ENCODE measurements at regions not wholly inside any gene's neighbourhood (a gene's known extent, or its start where the extent isn't known, plus 50 kb on each side); places are given as distances from the start of the nearest gene placed in this dataset.
"Not testable (repeated sequence)": the region's sequence is repeated elsewhere in the genome, so short reads cannot be mapped to it uniquely, and the experiment has no call there.

DNA sequence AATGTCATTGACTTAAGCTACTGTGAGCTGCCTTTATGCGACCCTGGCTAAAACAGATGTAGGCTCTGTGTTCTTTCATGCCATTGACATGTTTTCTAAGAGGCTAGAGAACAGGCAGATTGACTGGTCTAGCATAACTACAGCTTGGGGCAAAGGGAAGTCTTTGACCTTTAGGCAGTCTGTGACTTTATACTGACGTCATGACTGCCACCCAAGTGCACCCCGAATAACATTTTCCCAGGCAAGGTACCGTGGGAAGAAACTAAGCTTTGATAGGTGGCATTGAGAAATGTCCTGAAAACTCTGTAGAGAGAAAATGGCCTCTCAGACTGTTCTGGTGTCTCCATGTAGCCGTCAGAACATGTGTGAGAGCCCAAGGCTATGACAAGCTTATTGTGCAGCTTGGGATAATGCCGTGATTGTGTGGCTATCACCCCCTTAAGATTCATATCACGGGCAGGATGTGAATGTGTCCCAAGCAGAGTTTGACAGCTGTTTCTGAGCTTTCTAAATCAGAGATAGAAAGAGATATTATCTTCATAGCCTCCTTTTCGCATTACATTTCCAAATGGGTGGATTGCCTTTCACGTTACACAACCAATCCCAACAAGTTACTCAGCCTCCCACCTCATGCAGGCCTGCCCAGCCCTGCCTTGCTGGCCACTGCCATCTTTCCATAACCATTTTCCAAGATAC lies 672.2 kb upstream of the ACVR2A start:
- DNase-seq = no peak

DNA sequence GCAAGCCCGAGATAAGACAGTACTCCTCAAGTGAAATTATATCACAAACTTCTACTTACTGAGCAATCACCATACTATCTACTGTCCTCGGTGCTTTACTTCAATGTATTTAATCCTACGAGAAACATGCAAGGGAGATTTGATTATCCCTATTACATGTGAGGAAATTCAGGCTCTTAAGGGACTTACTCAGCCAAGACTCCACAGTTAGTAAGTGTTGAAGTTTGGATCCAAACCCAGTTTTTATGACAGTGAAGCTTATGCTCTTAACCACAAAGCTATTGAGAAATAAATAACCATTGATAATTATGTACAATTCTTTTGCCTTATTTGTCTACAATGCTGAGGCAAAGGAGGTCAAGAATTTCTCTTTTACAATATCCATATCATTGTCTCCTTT lies 672.9 kb upstream of the ACVR2A start:
- DNase-seq = no peak

DNA sequence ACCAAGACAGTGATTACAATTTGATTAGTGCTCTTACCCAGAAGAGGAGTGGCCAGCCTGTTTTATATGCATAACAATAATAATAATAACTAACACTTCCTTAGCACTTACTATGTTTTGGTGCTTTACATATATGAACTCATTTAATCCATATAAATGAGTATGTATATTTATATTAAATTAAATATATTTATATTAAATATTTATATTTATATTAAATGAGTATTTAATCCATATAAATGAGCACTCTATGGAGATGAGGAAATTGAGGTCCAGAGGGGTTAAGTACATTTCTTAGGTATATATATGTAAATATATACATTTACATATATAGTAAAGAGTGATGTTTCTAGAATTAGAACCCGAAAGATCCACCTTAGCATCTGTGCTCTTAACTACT lies 673.9 kb upstream of the ACVR2A start:
- no peak for DNase-seq

DNA sequence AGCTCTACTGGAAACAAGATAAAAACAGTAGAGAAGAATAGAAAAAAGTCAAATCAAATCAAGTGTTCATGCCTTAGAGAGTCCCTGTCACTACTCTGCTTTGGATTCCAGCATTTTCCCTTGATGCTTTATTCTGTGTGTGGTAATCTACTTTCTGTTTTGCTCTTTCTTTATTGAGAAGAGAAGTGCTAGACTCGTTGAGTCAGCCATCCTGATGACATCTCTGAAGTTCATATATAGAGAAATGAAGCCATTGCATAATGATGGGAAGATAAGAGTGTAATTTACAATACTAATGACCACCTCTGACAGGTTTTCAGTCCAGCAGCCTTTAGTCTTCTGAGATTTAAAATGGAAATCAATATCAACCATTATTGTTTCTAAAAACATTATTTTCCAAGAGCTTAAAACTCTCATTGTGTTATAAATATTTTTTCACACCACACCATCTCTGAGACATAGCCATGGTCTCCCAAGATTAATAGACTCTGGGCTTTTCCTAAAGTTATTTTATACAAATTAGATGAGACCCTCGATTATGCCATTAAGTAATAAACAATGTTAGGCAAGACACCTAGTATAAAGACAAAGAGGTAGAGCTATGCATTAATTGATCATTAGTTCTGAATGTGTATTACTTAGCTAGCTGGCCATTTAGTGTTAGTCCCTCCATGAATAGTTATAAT lies 679.0 kb upstream of the ACVR2A start:
- no peak for DNase-seq

DNA sequence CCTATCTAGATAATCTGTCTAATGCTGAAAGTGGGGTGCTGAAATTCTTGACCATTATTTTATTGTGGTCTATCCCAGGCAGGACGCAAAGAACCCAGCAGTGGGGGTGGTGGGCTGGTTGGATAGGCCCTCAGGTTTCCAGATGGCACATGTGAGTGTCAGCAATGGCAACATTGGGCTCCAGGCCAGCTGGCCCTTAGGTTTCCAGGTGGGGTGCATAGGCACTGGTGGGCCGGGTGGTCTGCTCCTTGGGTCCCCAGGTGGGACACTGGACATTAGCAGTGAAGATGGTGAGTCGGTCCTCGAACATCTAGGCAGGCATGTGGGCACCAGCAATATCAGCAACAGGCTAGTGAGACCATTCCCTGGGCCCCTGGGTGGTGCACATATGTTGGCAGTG lies 680.3 kb upstream of the ACVR2A start:
- no peak for DNase-seq

DNA sequence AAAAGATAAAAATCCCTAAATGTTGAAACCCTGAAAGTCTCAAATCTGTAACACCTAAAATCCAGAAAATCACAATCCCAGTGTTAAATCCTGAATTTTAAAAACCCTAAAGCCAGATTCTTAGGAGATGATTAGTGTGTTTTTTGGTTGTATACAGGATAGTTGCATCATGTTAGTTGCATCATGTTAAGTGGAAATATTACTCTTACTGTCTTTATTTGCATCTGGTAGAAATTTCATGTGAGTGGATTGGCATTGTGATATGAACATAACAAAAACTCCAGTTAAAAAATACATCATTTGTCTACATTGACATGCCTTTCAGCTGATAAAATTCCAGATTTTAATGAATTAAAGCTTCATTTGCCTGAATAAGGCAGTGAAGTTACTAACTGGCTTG lies 683.1 kb upstream of the ACVR2A start:
- no peak for DNase-seq

DNA sequence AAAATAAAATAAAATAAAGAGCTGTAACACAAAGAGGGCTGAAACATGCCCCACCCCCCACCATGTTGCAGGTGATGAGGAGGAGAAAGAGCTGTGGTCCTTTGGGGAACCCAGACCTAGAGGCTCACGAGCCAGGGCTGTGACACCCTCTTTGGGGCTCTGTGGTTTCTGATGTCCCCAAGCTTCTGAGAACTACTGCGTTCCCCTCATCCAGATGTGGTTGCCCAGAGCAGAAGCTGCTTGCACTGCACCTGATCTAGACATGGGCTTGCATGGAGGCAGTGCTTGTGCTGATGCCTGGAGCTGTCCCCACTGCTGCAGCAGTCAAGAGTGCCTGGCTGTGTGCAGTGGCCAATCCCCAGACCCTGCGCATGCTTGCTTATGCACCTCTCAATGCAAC lies 687.9 kb upstream of the ACVR2A start:
- no peak for DNase-seq

DNA sequence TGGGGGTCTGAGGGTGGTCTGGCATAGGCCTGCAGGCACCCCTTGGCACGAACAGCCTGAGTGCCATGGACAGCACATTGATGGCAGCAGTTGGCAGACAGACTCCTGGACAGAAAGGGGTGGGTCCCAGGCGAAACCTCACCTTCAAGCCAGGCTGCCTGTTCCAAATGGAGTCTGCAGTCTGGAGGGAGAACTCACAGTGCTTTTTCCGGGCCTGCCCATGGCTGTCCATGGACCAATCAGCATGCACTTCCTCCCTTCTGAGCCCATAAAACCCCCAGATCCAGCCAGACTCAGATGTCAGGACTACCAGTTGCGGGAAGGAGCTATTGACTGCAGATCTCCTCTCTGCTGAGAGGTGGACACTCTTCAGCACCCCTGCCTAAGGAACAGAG lies 694.6 kb upstream of the ACVR2A start:
- no peak for DNase-seq

DNA sequence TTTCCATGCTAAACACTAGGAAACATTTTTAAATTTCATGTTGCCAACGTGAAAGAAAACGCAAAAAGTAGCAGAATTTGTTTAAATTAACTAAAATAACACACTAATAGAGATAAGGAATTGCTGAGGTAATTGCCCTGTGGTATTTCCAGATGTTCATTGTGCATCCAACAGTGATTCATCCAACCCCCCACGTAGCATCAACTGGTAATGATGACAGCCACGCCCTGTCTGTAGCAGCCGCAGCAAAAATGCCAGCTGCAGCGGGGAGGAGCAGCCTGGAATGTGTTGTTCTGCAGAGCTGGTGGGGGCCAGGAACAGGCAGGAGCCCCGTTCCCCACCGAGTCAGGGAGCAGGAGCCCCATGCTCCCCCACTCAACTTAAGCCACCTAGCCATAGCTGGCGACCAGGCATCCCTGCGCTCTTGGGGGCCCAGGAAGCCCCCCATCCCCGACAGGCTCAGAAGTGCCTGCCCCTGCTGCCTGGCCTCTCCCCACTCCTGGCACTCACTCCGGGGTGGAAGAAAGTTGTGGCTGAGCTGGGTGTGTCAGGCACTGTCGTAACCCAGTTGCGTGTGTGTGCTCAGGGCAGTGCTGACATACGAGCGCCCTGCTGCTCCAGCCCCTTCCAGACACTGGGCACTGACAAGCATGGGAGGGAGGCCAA lies 695.1 kb upstream of the ACVR2A start:
- DNase-seq = no peak

DNA sequence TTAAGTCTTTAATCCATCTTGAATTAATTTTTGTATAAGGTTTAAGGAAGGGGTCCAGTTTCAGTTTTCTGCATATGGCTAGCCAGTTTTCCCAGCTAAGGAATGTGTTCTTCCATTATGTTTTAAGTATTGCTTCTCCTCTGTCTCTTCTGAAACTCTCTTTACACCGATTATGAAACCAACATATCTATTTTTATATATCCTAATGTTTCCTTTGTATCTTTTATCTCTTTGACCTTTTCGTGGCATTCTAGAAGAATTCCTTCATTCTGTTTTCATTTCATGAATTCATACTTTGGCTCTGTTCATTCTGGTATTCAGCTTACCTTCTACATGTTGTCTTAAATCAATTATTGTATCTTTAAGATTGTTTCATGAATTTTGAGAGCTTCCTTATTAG lies 697.0 kb upstream of the ACVR2A start:
- no peak for DNase-seq

DNA sequence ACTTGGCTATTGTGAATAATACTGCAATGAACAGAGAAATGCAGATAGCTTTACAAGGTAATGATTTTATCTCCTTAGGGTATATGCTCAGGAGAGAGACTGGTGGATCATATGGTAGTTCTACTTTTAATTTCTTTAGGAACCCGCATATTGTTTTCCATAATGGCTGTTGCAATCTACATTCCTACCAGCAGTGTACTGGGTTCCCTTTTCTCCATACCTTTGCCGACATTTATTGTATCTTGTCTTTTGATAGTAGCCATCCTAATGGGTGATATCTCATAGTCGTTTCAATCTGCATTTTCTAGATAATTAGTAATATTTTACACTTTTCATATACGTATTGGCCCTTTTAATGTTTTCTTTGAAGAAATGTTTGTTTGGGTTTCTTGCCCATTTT lies 702.9 kb upstream of the ACVR2A start:
- no peak for DNase-seq

DNA sequence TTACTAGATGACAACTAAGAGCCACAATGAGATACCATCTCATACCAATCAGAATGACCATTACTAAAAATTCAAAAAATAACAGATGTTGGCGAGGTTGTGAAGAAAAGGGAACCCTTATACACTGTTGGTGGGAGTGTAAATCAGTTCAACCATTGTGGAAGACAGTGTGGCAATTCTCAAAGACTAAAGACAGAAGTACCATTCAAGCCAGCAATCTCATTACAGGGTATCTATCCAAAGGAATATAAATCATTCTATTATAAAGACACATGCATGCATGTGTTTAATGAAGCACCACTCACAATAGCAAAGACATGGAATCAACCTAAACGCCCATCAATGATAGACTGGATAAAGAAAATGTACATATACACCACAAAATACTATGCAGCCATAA lies 705.1 kb upstream of the ACVR2A start:
- DNase-seq = not testable (repeated sequence)

DNA sequence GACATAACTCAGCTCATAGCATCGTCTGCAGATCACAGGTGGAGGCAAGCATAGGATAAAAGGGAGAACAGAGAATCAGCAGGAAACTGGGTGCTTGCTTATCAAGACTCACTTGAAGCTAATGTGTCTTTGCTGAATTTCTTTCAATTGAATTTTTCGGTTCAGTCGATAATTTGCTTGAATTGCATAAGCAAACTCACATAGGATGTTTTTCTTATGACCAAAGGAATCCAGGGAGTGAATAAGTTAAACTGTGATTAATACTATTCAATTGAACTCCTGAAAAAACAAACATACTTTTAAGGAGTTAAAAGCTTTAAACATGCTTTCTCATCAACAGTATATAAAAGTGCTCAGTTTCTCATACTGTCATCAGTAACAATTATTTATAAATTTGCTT lies 707.1 kb upstream of the ACVR2A start:
- no peak for DNase-seq

DNA sequence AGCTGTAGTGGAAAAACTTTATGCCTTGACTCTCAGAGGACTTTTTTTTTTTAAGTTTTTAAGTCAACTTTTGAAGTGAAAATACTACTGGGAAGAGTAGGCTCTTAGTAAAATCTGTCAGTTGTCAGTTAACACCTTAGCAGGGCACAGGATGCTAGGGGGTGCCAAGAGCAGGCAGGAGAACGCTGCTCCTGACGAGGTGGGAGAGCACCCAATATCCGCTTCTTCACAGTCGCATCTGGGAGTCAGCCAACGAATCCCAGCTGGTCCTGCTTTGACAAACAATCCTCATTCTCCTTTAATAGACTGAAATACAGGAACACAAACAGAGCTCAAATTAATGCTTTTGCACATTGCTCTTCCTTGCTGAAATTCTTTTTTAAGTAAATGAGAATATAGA lies 709.5 kb upstream of the ACVR2A start:
- no peak for DNase-seq

DNA sequence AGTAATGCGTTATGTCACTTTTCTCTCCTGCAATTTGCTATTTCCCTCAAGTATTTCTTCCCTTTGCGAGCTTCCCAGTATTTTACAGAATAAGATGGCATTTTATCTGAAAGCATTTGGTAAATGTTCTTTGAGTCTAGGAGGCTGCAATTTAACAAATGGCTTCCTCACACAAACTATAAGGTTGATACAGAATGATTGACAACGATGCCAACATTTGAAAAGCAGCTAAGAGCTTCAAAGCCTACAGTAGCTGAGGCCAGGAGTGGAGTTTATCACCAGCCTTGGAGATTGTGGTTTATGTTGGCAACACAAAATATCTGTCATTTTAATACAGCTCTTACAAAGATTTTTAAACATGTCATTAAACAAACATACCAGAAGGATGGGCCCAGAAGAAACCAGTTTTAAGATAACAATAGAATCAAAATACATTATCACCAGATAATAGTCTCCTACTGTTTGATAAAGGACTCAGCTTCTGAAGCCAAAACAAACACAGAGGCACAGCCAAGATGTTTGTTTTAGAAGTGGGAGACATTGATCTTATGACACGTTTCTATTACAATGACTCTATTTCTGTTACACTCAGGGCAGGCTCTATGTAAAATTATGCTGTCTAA lies 711.4 kb upstream of the ACVR2A start:
- DNase-seq = no peak

DNA sequence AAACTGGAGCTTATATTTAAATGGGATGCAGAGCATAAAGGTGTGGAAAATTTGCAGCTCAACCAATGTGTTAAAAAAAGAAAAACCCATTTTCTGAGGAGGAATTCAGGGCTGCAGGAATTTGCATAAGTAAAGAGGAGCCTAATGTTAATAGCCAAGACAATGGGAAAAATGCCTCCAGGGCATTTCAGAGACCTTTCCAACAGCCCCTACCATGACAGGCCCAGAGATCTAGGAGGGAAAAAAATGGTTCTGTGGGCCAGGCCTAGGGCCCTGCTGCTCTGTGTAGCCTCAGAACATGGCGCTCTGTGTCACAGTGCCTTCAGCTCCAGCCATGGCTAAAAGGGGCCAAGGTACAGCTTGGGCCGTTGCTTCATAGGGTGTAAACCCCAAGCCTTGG lies 719.7 kb upstream of the ACVR2A start:
- DNase-seq = no peak

DNA sequence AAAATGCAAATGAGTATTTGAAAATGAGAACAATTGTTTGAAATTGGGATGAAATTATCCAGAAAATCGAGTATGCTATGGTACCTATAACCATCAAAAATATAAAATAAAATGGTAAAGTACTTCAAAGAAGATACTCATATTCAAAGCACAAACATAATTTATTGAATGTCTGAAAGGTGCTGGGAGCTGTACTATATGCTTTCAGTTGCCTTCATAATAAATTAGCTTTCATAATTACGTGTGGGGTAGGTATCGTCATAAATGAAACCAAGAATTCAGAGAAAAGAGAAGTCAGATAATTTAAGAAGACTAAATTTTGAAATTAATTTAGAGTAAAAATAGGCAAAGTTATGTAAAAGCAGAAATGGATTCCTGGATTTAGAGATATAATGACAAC lies 721.9 kb upstream of the ACVR2A start:
- DNase-seq = no peak

DNA sequence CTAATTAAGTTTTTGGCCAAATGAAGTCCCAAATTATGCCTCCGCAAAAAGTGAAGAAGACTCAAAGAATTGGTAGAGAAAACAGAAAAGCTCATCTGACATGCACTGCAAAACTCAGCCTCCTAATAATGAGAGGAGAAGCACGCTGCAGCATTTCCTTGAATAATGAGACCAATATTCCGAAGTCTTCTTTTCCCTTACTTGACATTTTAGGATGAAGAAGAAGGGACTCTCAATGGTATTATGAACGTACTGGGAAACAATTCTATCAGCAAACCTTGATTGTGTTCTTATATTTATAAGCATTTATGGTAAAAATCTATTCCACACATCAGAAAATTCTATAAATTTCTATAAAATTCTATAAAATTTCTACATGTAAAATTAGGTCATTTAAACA lies 733.9 kb upstream of the ACVR2A start:
- DNase-seq = no peak

DNA sequence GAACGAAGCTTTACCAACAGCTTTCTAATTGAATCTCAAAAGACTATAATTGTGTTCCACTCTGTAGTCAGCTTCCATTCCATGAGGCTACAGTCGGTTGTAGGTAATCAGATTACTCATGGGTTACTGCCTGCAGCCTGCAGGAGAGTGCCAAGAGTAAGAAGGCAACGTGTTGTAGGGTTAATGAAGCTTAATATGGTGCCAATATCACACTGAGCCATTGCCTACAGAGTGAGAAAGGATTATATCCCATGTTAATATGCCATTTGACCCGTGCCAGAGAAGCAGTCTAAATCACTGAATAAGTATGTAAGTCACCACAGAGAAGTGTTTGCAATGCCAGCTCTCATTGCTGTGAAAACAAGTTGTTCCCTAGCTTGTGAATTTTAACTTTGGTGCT lies 734.5 kb upstream of the ACVR2A start:
- no peak for DNase-seq

DNA sequence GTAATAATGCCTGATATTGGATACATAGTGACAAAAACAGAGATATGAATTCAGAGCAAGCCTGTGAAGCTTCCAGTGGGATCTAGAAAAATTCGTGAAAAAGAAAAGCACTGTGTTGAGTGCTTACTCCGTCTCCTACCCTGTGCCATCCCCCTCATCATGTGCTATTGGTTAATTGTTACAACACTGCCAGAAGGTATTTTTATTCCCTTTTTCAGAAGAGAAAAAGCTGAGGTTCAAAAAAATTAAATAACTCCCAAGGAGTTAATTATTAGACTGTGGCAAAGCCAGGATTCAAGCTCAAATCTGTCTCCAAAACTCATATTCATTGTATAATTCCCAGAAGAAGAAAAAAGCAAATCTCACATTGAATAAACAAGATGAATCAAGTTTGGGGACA lies 735.5 kb upstream of the ACVR2A start:
- no peak for DNase-seq

DNA sequence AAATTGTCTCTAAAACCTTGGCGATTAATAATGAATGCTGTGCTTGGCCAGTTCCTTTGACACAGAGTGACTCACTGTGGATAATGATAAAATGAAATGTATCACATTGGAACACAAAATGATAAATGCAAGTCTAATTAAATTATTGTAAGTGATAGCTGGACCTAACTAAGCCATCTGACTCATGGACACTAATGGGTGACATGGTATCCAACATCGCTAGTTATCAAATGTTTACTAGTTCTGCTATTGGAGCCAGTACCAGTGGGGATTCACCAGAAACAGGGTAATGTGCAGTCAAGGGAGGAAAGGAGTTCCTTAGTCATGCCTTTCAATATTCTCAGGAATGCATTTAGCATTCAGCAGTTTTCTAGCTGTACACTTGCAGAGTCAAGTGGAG lies 736.3 kb upstream of the ACVR2A start:
- DNase-seq = no peak

DNA sequence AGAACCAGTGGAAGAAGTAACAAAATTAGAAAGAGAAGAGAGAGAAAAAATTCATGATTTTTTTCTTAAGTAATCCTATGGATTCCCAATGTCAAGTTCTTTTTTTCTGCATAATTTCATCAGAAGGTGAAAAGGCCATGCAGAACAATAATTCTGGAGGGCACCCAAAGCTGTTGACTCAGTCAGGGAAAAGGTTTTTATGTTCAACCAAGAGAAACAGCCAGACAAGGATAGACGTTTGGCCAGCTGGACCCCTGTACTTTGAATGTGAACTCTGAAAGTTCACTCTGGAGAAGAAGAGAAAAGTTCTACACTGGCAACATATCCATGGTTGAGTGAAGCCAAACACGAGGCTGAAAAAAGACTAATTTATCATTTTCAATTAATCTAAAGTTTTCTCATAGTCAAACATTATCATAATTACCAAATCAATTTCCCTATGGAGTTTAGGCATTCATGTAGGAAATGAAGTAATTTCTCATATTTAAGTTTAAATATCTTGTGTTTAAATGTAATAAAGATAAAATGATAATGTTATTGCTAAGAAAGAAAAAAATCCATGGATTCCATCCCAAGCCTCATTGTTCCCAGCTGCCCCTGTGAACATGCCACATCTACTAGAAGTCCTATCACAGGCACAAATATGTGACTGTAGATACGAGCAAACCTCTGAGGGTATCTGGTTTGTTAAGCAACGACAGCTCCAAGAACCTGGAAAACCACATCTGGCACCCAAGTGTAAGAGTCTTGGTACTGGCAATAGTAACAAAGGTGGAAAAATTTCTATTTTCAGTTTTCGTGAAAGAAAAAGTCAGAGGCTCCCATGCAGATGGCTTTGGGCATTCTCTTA lies 742.7 kb upstream of the ACVR2A start:
- no peak for DNase-seq

DNA sequence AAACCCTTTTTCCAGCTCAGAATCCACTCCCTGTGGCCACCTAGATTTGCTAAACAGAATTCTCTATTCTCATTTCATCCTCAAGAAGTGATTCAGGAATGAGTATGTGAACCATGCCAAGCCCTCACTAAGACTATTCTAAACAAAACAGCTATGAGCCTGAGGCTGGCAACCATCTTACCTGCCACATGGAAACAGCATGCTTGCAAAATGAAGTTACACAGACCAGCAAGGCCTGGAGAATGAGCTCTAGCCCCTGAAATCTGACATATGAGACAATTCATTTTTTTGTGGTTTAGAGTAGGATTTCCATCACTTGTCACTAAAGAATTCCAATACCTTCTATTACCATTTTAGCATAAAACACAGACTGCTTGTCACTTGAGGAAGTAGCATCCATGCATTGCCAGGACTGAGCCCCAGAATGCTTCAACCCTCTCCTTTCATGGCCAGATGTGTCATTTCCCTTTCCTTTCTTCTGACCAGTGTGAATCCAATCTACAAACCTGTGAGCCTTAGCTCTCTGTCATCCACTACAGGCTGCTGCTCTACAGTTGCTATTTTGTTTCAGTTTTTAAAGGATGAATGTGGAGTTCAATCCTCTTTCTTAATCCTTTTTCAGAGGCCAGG lies 744.3 kb upstream of the ACVR2A start:
- no peak for DNase-seq

Data from CD4-positive, alpha-beta T cell treated with Interleukin-10 for 1 hour (primary cell).